Epithelial cell of esophagus (primary cell): ENCODE measurements at regions not wholly inside any gene's neighbourhood (a gene's known extent, or its start where the extent isn't known, plus 50 kb on each side); places are given as distances from the start of the nearest gene placed in this dataset.

Source experiments
- DNase-seq: peaks from one replicate; pipeline ENCODE4 v3.0.0; 2010; ENCODE audit warnings: low read depth
- H3K4me3 ChIP-seq: 2 replicates; pipeline ENCODE4 v1.5.1; 2011; ENCODE audit warnings: mild to moderate bottlenecking, low read length, control low read depth
- CTCF ChIP-seq: IDR thresholded peaks from 2 replicates; pipeline ENCODE4 v1.5.1; 2011; ENCODE audit warnings: low read depth, mild to moderate bottlenecking, low read length, control low read depth, inconsistent platforms; ENCODE audit not compliant: insufficient read depth; ENCODE audit errors: missing control alignments

- DNase-seq: no peak
These were observed 69.7 kb upstream of the LARS2 start for GRCh38 chr3:45318689-45319088.

GRCh38 chr3:45319231-45319995, 69.0 kb upstream of the LARS2 start:
- DNase-seq: no peak
- TF ChIP-seq CTCF: no peak
- no peak overlapping the region for H3K4me3 ChIP-seq

More at GRCh38 chr3:45318689-45319088, 69.7 kb upstream of the LARS2 start:
- no peak for TF ChIP-seq CTCF
- H3K4me3 ChIP-seq: no peak overlapping the region

- no peak for TF ChIP-seq CTCF
- no peak overlapping the region for H3K4me3 ChIP-seq
- DNase-seq: no peak
These were observed 68.4 kb upstream of the LARS2 start for GRCh38 chr3:45319996-45320305.

GRCh38 chr3:45320986-45321385, 67.4 kb upstream of the LARS2 start:
- no peak for TF ChIP-seq CTCF
- no peak overlapping the region for H3K4me3 ChIP-seq
- no peak for DNase-seq

GRCh38 chr3:45321607-45322391, 66.6 kb upstream of the LARS2 start:
- no peak overlapping the region for H3K4me3 ChIP-seq
- TF ChIP-seq CTCF: no peak
- peak; percentile 24 for DNase-seq

- no peak for TF ChIP-seq CTCF
- no peak overlapping the region for H3K4me3 ChIP-seq
- DNase-seq: no peak
These were observed 65.8 kb upstream of the LARS2 start for GRCh38 chr3:45322616-45323015.
